Tibial nerve (tissue), 4 donors: ENCODE measurements at regions not wholly inside any gene's neighbourhood (a gene's known extent, or its start where the extent isn't known, plus 50 kb on each side); places are given as distances from the start of the nearest gene placed in this dataset.

Experiments used
- CTCF ChIP-seq, 5 experiments: fragments of 200-600 bp in 3 of 5; fragments of 450-650 bp in 2 of 5; sonication (generic) in 3 of 5; IDR thresholded peaks; one replicate each; pipeline ENCODE4 v1.5.1; 2016 to 2019; ENCODE audit warnings: antibody characterized with exemption in 5 of 5, mild to moderate bottlenecking in 3 of 5, moderate library complexity in 2 of 5
- EP300 ChIP-seq, 2 donors: sonication (generic); formaldehyde crosslinking; IDR thresholded peaks; one replicate each; pipeline ENCODE4 v1.6.1; 2017; ENCODE audit warnings: antibody characterized with exemption in 2 of 2, mild to moderate bottlenecking in 1 of 2
- POLR2A ChIP-seq, 2 donors: fragments of 450-650 bp; IDR thresholded peaks; one replicate each; pipeline ENCODE4 v1.6.1; 2017; ENCODE audit warnings: antibody characterized with exemption in 2 of 2, mild to moderate bottlenecking in 2 of 2, moderate library complexity in 2 of 2

GRCh38 chr4:137649711-137650450 lies 117.6 kb upstream of the PCDH18 start:
- TF ChIP-seq CTCF (IDR thresholded peaks at IDR 0.05) (no peak), POLR2A (IDR thresholded peaks at IDR 0.05) (no peak), EP300 (IDR thresholded peaks at IDR 0.05) (no peak)
